Stomach smooth muscle (tissue), 2 donors: ENCODE measurements at regions not wholly inside any gene's neighbourhood (a gene's known extent, or its start where the extent isn't known, plus 50 kb on each side); places are given as distances from the start of the nearest gene placed in this dataset.
A peak's percentile ranks its signal among the peaks of the same experiment; 100 is the strongest.
"Not testable (repeated sequence)": the region's sequence is repeated elsewhere in the genome, so short reads cannot be mapped to it uniquely, and the experiment has no call there.

Experiments used
- H3K27ac ChIP-seq: one replicate; pipeline ENCODE4 v1.7.0; 2013; ENCODE audit warnings: mild to moderate bottlenecking, low read length, inconsistent platforms
- H3K27me3 ChIP-seq, 2 donors: one replicate each; pipeline ENCODE4 v1.7.0; 2013; ENCODE audit warnings: low read length in 2 of 2; ENCODE audit not compliant: insufficient read depth in 2 of 2, control insufficient read depth in 1 of 2
- H3K36me3 ChIP-seq, 2 donors: one replicate each; pipeline ENCODE4 v1.7.0; 2013; ENCODE audit warnings: low read length in 2 of 2; ENCODE audit not compliant: control insufficient read depth in 2 of 2, insufficient read depth in 2 of 2
- H3K4me1 ChIP-seq: one replicate; pipeline ENCODE4 v1.7.0; 2013; ENCODE audit warnings: low read length; ENCODE audit not compliant: control insufficient read depth, insufficient read depth
- H3K4me3 ChIP-seq, 2 donors: one replicate each; pipeline ENCODE4 v1.7.0; 2013; ENCODE audit warnings: low read length in 2 of 2
- H3K9ac ChIP-seq, 2 donors: one replicate each; pipeline ENCODE4 v1.7.0; 2013; ENCODE audit warnings: low read length in 2 of 2, mild to moderate bottlenecking in 1 of 2
- H3K9me3 ChIP-seq, 2 donors: one replicate each; pipeline ENCODE4 v1.7.0; 2013; ENCODE audit warnings: low read length in 2 of 2; ENCODE audit not compliant: control insufficient read depth in 2 of 2
- donor health status: healthy.
- donor health status: Pancreatic carcinoma.

GRCh38 chr6:71083308-71083820 lies 126.5 kb upstream of the B3GAT2 start:
- Histone ChIP-seq H3K36me3 (no peaks in the 10 kb centered on the region), H3K27ac (no peak overlapping the region), H3K9me3 (no peaks in the 10 kb centered on the region), H3K9ac (no peak overlapping the region), H3K4me3 (no peak overlapping the region), H3K4me1 (no peaks in the 10 kb centered on the region), H3K27me3 (no peaks in the 10 kb centered on the region)

- H3K36me3 ChIP-seq, result no peaks in the 10 kb centered on the region
Measured at GRCh38 chr6:71088166-71088565, 131.3 kb upstream of the B3GAT2 start.

GRCh38 chr6:71090217-71090616 lies 133.4 kb upstream of the B3GAT2 start:
- no peaks in the 10 kb centered on the region for H3K36me3 ChIP-seq
- no peak overlapping the region for H3K9ac ChIP-seq
- no peaks in the 10 kb centered on the region for H3K4me1 ChIP-seq
- H3K27me3 ChIP-seq, result no peaks in the 10 kb centered on the region
- H3K4me3 ChIP-seq, result no peak overlapping the region
- H3K9me3 ChIP-seq, result no peaks in the 10 kb centered on the region
- no peak overlapping the region for H3K27ac ChIP-seq

More at GRCh38 chr6:71088166-71088565, 131.3 kb upstream of the B3GAT2 start:
- no peaks in the 10 kb centered on the region for H3K4me1 ChIP-seq
- H3K27ac ChIP-seq, result no peak overlapping the region
- H3K27me3 ChIP-seq, result no peaks in the 10 kb centered on the region
- H3K9ac ChIP-seq, result no peak overlapping the region
- H3K9me3 ChIP-seq, result no peaks in the 10 kb centered on the region
- H3K4me3 ChIP-seq, result no peak overlapping the region

- H3K36me3 ChIP-seq, result no peaks in the 10 kb centered on the region
- H3K4me1 ChIP-seq, result no peaks in the 10 kb centered on the region
- H3K27me3 ChIP-seq, result no peaks in the 10 kb centered on the region
- H3K27ac ChIP-seq, result no peak overlapping the region
- H3K4me3 ChIP-seq, result no peak overlapping the region
- no peak overlapping the region for H3K9ac ChIP-seq
- H3K9me3 ChIP-seq, result no peaks in the 10 kb centered on the region
Measured at GRCh38 chr6:71091167-71091566, 134.3 kb upstream of the B3GAT2 start.

GRCh38 chr6:71091956-71092355 lies 135.1 kb upstream of the B3GAT2 start:
- Histone ChIP-seq H3K36me3 (no peaks in the 10 kb centered on the region), H3K27ac (no peak overlapping the region), H3K4me3 (no peak overlapping the region), H3K27me3 (no peaks in the 10 kb centered on the region), H3K9ac (no peak overlapping the region), H3K9me3 (no peaks in the 10 kb centered on the region), H3K4me1 (no peaks in the 10 kb centered on the region)

- H3K27ac ChIP-seq, H3K9ac ChIP-seq, H3K4me3 ChIP-seq, H3K36me3 ChIP-seq, H3K4me1 ChIP-seq, H3K27me3 ChIP-seq, H3K9me3 ChIP-seq: not testable (repeated sequence)
Measured at GRCh38 chr6:71097264-71097663, 140.4 kb upstream of the B3GAT2 start.

- Histone ChIP-seq H3K4me1 (no peaks in the 10 kb centered on the region), H3K27ac (no peak overlapping the region), H3K9ac (no peak overlapping the region), H3K4me3 (no peak overlapping the region), H3K36me3 (no peaks in the 10 kb centered on the region), H3K9me3 (no peaks in the 10 kb centered on the region), H3K27me3 (no peaks in the 10 kb centered on the region)
Measured at GRCh38 chr6:71099649-71100048, 142.8 kb upstream of the B3GAT2 start.

GRCh38 chr6:71103130-71103529 lies 146.3 kb upstream of the B3GAT2 start:
- H3K4me1 ChIP-seq, result peaks cover 8% of the 10 kb centered on the region
- H3K27ac ChIP-seq, result no peak overlapping the region
- no peak overlapping the region for H3K4me3 ChIP-seq
- no peaks in the 10 kb centered on the region for H3K36me3 ChIP-seq
- no peaks in the 10 kb centered on the region for H3K27me3 ChIP-seq
- H3K9me3 ChIP-seq, result no peaks in the 10 kb centered on the region
- no peak overlapping the region for H3K9ac ChIP-seq

GRCh38 chr6:71103641-71104040 lies 146.8 kb upstream of the B3GAT2 start:
- Histone ChIP-seq H3K36me3 (no peaks in the 10 kb centered on the region), H3K4me3 (no peak overlapping the region)

GRCh38 chr6:71106276-71106675 lies 149.4 kb upstream of the B3GAT2 start:
- no peaks in the 10 kb centered on the region for H3K36me3 ChIP-seq
- H3K27ac ChIP-seq, result no peak overlapping the region
- H3K9me3 ChIP-seq, result no peaks in the 10 kb centered on the region
- no peak overlapping the region for H3K9ac ChIP-seq
- H3K27me3 ChIP-seq, result no peaks in the 10 kb centered on the region
- peaks cover 8% of the 10 kb centered on the region for H3K4me1 ChIP-seq
- peak overlapping the region in 1 of 2 donors; percentile 8 for H3K4me3 ChIP-seq

More at GRCh38 chr6:71103641-71104040, 146.8 kb upstream of the B3GAT2 start:
- Histone ChIP-seq H3K27me3 (no peaks in the 10 kb centered on the region), H3K9me3 (no peaks in the 10 kb centered on the region), H3K9ac (no peak overlapping the region), H3K27ac (no peak overlapping the region), H3K4me1 (peaks cover 8% of the 10 kb centered on the region)

- H3K4me3 ChIP-seq, result peak overlapping the region; percentile 29 to 60
- no peaks in the 10 kb centered on the region for H3K27me3 ChIP-seq
- no peak overlapping the region for H3K9ac ChIP-seq
- H3K4me1 ChIP-seq, result peaks cover 8% of the 10 kb centered on the region
- H3K9me3 ChIP-seq, result no peaks in the 10 kb centered on the region
- H3K36me3 ChIP-seq, result no peaks in the 10 kb centered on the region
- H3K27ac ChIP-seq, result no peak overlapping the region
Measured at GRCh38 chr6:71107911-71108420, 151.1 kb upstream of the B3GAT2 start.
